Endothelial cell of umbilical vein (primary cell): ENCODE measurements at regions not wholly inside any gene's neighbourhood (a gene's known extent, or its start where the extent isn't known, plus 50 kb on each side); places are given as distances from the start of the nearest gene placed in this dataset.

ENCODE experiments used
- BruUV-seq: library from RNA; stranded (reverse); fragments of 400-500 nt; replicated peaks from 2 replicates; lab custom pipeline; 2021; lab: Mats Ljungman, UMichigan
- CTCF ChIA-PET: fragments of 300-600, 350-600 bp; sonication (Branson Sonifier 250); formaldehyde crosslinking; loops from one replicate; lab custom pipeline; 2021; ENCODE audit warnings: antibody characterized with exemption, inconsistent platforms; lab: Charles Lee
- POLR2A ChIA-PET: fragments of 300-600, 350-600 bp; sonication (Branson Sonifier 250); formaldehyde crosslinking; loops from one replicate; lab custom pipeline; 2021; ENCODE audit warnings: antibody characterized with exemption, inconsistent platforms; lab: Charles Lee
- DNase-seq: peaks from one replicate; pipeline ENCODE4 v3.0.0-alpha.2; 2011; ENCODE audit warnings: low read depth, low spot score
- FAIRE-seq: peaks from 2 replicates; lab custom pipeline; 2011; peaks lifted over from hg19 to GRCh38; lab: Jason Lieb, UNC
- H2AFZ ChIP-seq: 2 replicates; pipeline ENCODE4 v1.6.0; 2012; ENCODE audit warnings: low read depth, low read length, control low read depth, inconsistent platforms
- H3K27ac ChIP-seq: 2 replicates; pipeline ENCODE4 v1.5.1; 2011; ENCODE audit warnings: low read depth, mild to moderate bottlenecking, control low read depth, low read length, moderate library complexity; ENCODE audit not compliant: insufficient read depth
- H3K27me3 ChIP-seq, 2 experiments: 2 replicates each; pipeline versions ENCODE4 v1.6.0 to v1.6.1; 2011; ENCODE audit warnings: low read length in 2 of 2, mixed read lengths in 1 of 2; ENCODE audit not compliant: control insufficient read depth in 2 of 2, insufficient read depth in 2 of 2
- H3K36me3 ChIP-seq, 2 experiments: 2 replicates in 1 of 2; 3 replicates in 1 of 2; pipeline ENCODE4 v1.5.1; 2011; ENCODE audit warnings: low read length in 2 of 2, mild to moderate bottlenecking in 1 of 2, moderate library complexity in 1 of 2; ENCODE audit not compliant: control insufficient read depth in 2 of 2, insufficient read depth in 2 of 2; ENCODE audit errors: extremely low read depth in 1 of 2
- H3K4me1 ChIP-seq: 3 replicates; pipeline ENCODE4 v1.5.1; 2011; ENCODE audit warnings: mild to moderate bottlenecking, low read length; ENCODE audit not compliant: control insufficient read depth, insufficient read depth; ENCODE audit errors: extremely low read depth
- H3K4me2 ChIP-seq: 2 replicates; pipeline ENCODE4 v1.6.1; 2011; ENCODE audit warnings: low read length, control low read depth, mixed read lengths; ENCODE audit not compliant: insufficient read depth
- H3K4me3 ChIP-seq, 3 experiments: fragments of 200-600 bp in 1 of 3; sonication (generic), shearing (Covaris generic) in 1 of 3; replicated peaks in 1 of 3; 2 replicates each; pipeline ENCODE4 v1.5.1; 2011 to 2016; ENCODE audit warnings: control low read depth in 3 of 3, low read length in 3 of 3, mild to moderate bottlenecking in 2 of 3, inconsistent platforms in 1 of 3, low read depth in 1 of 3, moderate library complexity in 1 of 3; ENCODE audit not compliant: insufficient read depth in 1 of 3
- H3K79me2 ChIP-seq: 2 replicates; pipeline ENCODE4 v1.6.0; 2012; ENCODE audit warnings: low read length, inconsistent platforms; ENCODE audit not compliant: control insufficient read depth, insufficient read depth
- H3K9ac ChIP-seq: replicated peaks from 2 replicates; pipeline ENCODE3; 2011; ENCODE audit warnings: low read length, control low read depth; ENCODE audit not compliant: insufficient read depth; ENCODE audit errors: extremely low read depth
- H3K9me1 ChIP-seq: replicated peaks from 3 replicates; pipeline ENCODE4 v1.6.0; 2011; ENCODE audit warnings: mild to moderate bottlenecking, low read length; ENCODE audit not compliant: control insufficient read depth, insufficient read depth; ENCODE audit errors: extremely low read depth
- H3K9me3 ChIP-seq: replicated peaks from 2 replicates; pipeline ENCODE4 v1.5.1; 2012; ENCODE audit warnings: low read length, inconsistent platforms; ENCODE audit not compliant: control insufficient read depth, insufficient read depth
- H4K20me1 ChIP-seq: replicated peaks from 2 replicates; pipeline ENCODE3; 2011; ENCODE audit warnings: mild to moderate bottlenecking, low read length; ENCODE audit not compliant: control insufficient read depth, insufficient read depth; ENCODE audit errors: extremely low read depth
- CTCF ChIP-seq, 2 donors: IDR thresholded peaks; 1 replicate in 1 of 2; 2 replicates in 1 of 2; pipeline ENCODE4 v1.5.1; 2011; ENCODE audit warnings: low read length in 2 of 2, mild to moderate bottlenecking in 2 of 2, moderate library complexity in 2 of 2, control low read depth in 1 of 2, inconsistent platforms in 1 of 2, low read depth in 1 of 2; ENCODE audit not compliant: insufficient read depth in 1 of 2; ENCODE audit errors: extremely low read depth in 1 of 2
- EZH2 ChIP-seq: IDR thresholded peaks from 2 replicates; pipeline ENCODE4 v1.6.1; 2012; ENCODE audit warnings: borderline replicate concordance, low read depth, mild to moderate bottlenecking, moderate library complexity, low read length, inconsistent platforms; ENCODE audit not compliant: severe bottlenecking
- FOS ChIP-seq: IDR thresholded peaks from 2 replicates; pipeline ENCODE4 v1.6.1; 2011; ENCODE audit warnings: mild to moderate bottlenecking, low read length, moderate library complexity, borderline replicate concordance; ENCODE audit not compliant: insufficient read depth
- GATA2 ChIP-seq: IDR thresholded peaks from 2 replicates; pipeline ENCODE4 v1.7.0; 2011; ENCODE audit warnings: low read depth, mild to moderate bottlenecking, moderate library complexity, mixed read lengths, low read length; ENCODE audit not compliant: insufficient read length, insufficient read depth
- JUN ChIP-seq: IDR thresholded peaks from 2 replicates; pipeline ENCODE4 v1.6.1; 2011; ENCODE audit warnings: borderline replicate concordance, low read depth; ENCODE audit not compliant: insufficient read length, insufficient read depth
- MAX ChIP-seq: IDR thresholded peaks from 2 replicates; pipeline ENCODE4 v1.6.1; 2011; ENCODE audit not compliant: insufficient read depth, insufficient read length
- MYC ChIP-seq: IDR thresholded peaks from one replicate; pipeline ENCODE4 v1.6.1; 2011; ENCODE audit warnings: mild to moderate bottlenecking, low read depth, low read length
- POLR2A ChIP-seq: IDR thresholded peaks from 2 replicates; pipeline ENCODE4 v1.6.1; 2012; ENCODE audit warnings: low read depth, mild to moderate bottlenecking, control low read depth, low read length
- POLR2AphosphoS5 ChIP-seq: IDR thresholded peaks from 2 replicates; pipeline ENCODE4 v1.6.1; 2012; ENCODE audit warnings: low read depth, mild to moderate bottlenecking, control low read depth, low read length, moderate library complexity; ENCODE audit not compliant: insufficient read depth
- dilution Hi-C: fragments of 300-500 bp; cut with MboI; formaldehyde crosslinking; loops from one replicate; pipeline ENCODE4 v1.15.0; 2019; ENCODE audit warnings: low sequenced_read_pairs; ENCODE audit not compliant: extremely low pct_ligation_motif_present
- intact Hi-C: fragments of 100-400 bp; cut with micrococcal nuclease; formaldehyde crosslinking; loops from one replicate; pipeline ENCODE4 v1.10.0; 2022

GRCh38 chr1:220391491-220391890 is 119.2 kb upstream of the RAB3GAP2 start:
- H3K27ac ChIP-seq = no peak overlapping the region
- no peaks in the 10 kb centered on the region for H3K9me1 ChIP-seq
- no peak for DNase-seq
- dilution Hi-C loops = no loop called here
- H3K9ac ChIP-seq = no peak overlapping the region
- no peaks in the 10 kb centered on the region for H3K4me1 ChIP-seq
- CTCF ChIA-PET = interaction anchor here (1.0 to 1.6 kb wide), 2 partner anchors 110 to 202 kb away, joined by 3 to 4 read pairs; no protein-coding TSS in a partner anchor
- POLR2A ChIA-PET = no interaction called here
- TF ChIP-seq JUN = no peak
- no peak for TF ChIP-seq POLR2AphosphoS5
- TF ChIP-seq GATA2 = no peak
- TF ChIP-seq MAX = no peak
- TF ChIP-seq CTCF (IDR thresholded peaks at IDR 0.05; ENCODE audit: extremely low read depth in 1 of 2, insufficient read depth in 1 of 2, low read depth in 1 of 2, low read length in 2 of 2) = no peak
- TF ChIP-seq EZH2 = no peak
- TF ChIP-seq MYC = no peak
- TF ChIP-seq POLR2A = no peak
- TF ChIP-seq FOS = no peak
- H2AFZ ChIP-seq = no peak overlapping the region
- no peak overlapping the region for H3K4me2 ChIP-seq
- H3K36me3 ChIP-seq = no peaks in the 10 kb centered on the region
- intact Hi-C loops = no loop called here
- peaks cover 0 to 2% of the 10 kb centered on the region in 2 experiments for H3K27me3 ChIP-seq
- BruUV-seq = no TSS peak
- FAIRE-seq = no peak
- H4K20me1 ChIP-seq = no peaks in the 10 kb centered on the region
- no peak overlapping the region for H3K4me3 ChIP-seq
- no peaks in the 10 kb centered on the region for H3K9me3 ChIP-seq
- no peaks in the 10 kb centered on the region for H3K79me2 ChIP-seq
